Neuronal stem cell (in vitro differentiated cells): ENCODE measurements at regions not wholly inside any gene's neighbourhood (a gene's known extent, or its start where the extent isn't known, plus 50 kb on each side); places are given as distances from the start of the nearest gene placed in this dataset.
A peak's percentile ranks its signal among the peaks of the same experiment; 100 is the strongest.
"Not testable (repeated sequence)": the region's sequence is repeated elsewhere in the genome, so short reads cannot be mapped to it uniquely, and the experiment has no call there.

Experiments
- DNase-seq: peaks from one replicate; pipeline ENCODE4 v3.0.0-alpha.2; 2013; ENCODE audit warnings: low spot score
- H2AFZ ChIP-seq: one replicate; pipeline ENCODE4 v1.6.1; 2013; ENCODE audit warnings: mild to moderate bottlenecking, low read length, inconsistent platforms
- H2AK5ac ChIP-seq: 2 replicates; pipeline ENCODE4 v1.6.1; 2013; ENCODE audit warnings: low read depth, mild to moderate bottlenecking, inconsistent platforms, low read length, moderate library complexity, mixed read lengths
- H2BK120ac ChIP-seq: 2 replicates; pipeline ENCODE4 v1.6.1; 2013; ENCODE audit warnings: low read depth, mild to moderate bottlenecking, inconsistent platforms, low read length, moderate library complexity, mixed read lengths
- H2BK12ac ChIP-seq: one replicate; pipeline ENCODE4 v1.6.1; 2013; ENCODE audit warnings: low read length, inconsistent platforms
- H2BK15ac ChIP-seq: 2 replicates; pipeline ENCODE4 v1.6.1; 2013; ENCODE audit warnings: mild to moderate bottlenecking, low read length, inconsistent platforms, mixed read lengths
- H2BK5ac ChIP-seq: one replicate; pipeline ENCODE4 v1.6.1; 2013; ENCODE audit warnings: inconsistent platforms, mild to moderate bottlenecking, low read length, moderate library complexity
- H3K14ac ChIP-seq: one replicate; pipeline ENCODE4 v1.6.1; 2013; ENCODE audit warnings: low read length, inconsistent platforms
- H3K18ac ChIP-seq: 2 replicates; pipeline ENCODE4 v1.6.1; 2013; ENCODE audit warnings: low read length, inconsistent platforms
- H3K23ac ChIP-seq: 2 replicates; pipeline ENCODE4 v1.6.1; 2013; ENCODE audit warnings: low read depth, mild to moderate bottlenecking, mixed read lengths, low read length, inconsistent platforms; ENCODE audit not compliant: poor library complexity
- H3K27ac ChIP-seq: replicated peaks from 3 replicates; pipeline ENCODE4 v1.5.1; 2013; ENCODE audit warnings: low read length, inconsistent platforms
- H3K27me3 ChIP-seq, 3 experiments: 2 replicates each; pipeline ENCODE4 v1.6.1; 2013; ENCODE audit warnings: low read length in 3 of 3, mild to moderate bottlenecking in 2 of 3, inconsistent platforms in 1 of 3, low read depth in 1 of 3, mixed read lengths in 1 of 3, moderate library complexity in 1 of 3; ENCODE audit not compliant: control insufficient read depth in 3 of 3, insufficient read depth in 3 of 3
- H3K36me3 ChIP-seq, 2 donors: replicated peaks in 1 of 2; 2 replicates each; pipeline ENCODE4 v1.6.1; 2013; ENCODE audit warnings: low read length in 2 of 2; ENCODE audit not compliant: control insufficient read depth in 2 of 2, insufficient read depth in 2 of 2
- H3K4ac ChIP-seq: 2 replicates; pipeline ENCODE4 v1.6.1; 2013; ENCODE audit warnings: inconsistent platforms, mild to moderate bottlenecking, low read length, moderate library complexity
- H3K4me1 ChIP-seq, 2 donors: 1 replicate in 1 of 2; 2 replicates in 1 of 2; pipeline ENCODE4 v1.6.1; 2013; ENCODE audit warnings: low read length in 2 of 2, low read depth in 1 of 2; ENCODE audit not compliant: control insufficient read depth in 2 of 2, insufficient read depth in 1 of 2
- H3K4me2 ChIP-seq: one replicate; pipeline ENCODE4 v1.6.1; 2013; ENCODE audit warnings: mild to moderate bottlenecking, low read length, inconsistent platforms; ENCODE audit not compliant: insufficient read depth, poor library complexity, severe bottlenecking
- H3K4me3 ChIP-seq, 2 donors: 2 replicates each; pipeline ENCODE4 v1.5.1; 2013; ENCODE audit warnings: low read length in 2 of 2, mild to moderate bottlenecking in 2 of 2, inconsistent platforms in 1 of 2, moderate library complexity in 1 of 2
- H3K79me1 ChIP-seq: one replicate; pipeline ENCODE4 v1.6.1; 2013; ENCODE audit warnings: low read depth, mild to moderate bottlenecking, inconsistent platforms, low read length, moderate library complexity
- H3K9ac ChIP-seq: one replicate; pipeline ENCODE4 v1.6.1; 2013; ENCODE audit warnings: mild to moderate bottlenecking, low read depth, low read length, inconsistent platforms; ENCODE audit not compliant: poor library complexity
- H3K9me3 ChIP-seq, 2 donors: replicated peaks in 1 of 2; 2 replicates each; pipeline versions ENCODE3 to v1.6.1; 2013; ENCODE audit warnings: low read length in 2 of 2, mild to moderate bottlenecking in 2 of 2, inconsistent platforms in 1 of 2, low read depth in 1 of 2, mixed read lengths in 1 of 2, moderate library complexity in 1 of 2; ENCODE audit not compliant: control insufficient read depth in 2 of 2, insufficient read depth in 1 of 2
- H4K8ac ChIP-seq: one replicate; pipeline ENCODE4 v1.6.1; 2013; ENCODE audit warnings: low read depth, mild to moderate bottlenecking, inconsistent platforms, low read length, moderate library complexity
- H4K91ac ChIP-seq: one replicate; pipeline ENCODE4 v1.6.1; 2013; ENCODE audit warnings: low read length, low read depth, mild to moderate bottlenecking, inconsistent platforms; ENCODE audit not compliant: poor library complexity
- WGBS, 2 donors: extraction: QIAGEN DNeasy Blood & Tissue Kit; methylation state at CpG; one replicate each; pipeline ENCODE4 v1.1.7; 2013; ENCODE audit warnings: missing lambda C conversion rate in 2 of 2, mixed read lengths in 1 of 2; ENCODE audit not compliant: insufficient read length in 2 of 2, insufficient replicate concordance in 1 of 2; ENCODE audit errors: extremely low coverage in 2 of 2; 5-methylcytosine and 5-hydroxymethylcytosine counted together

DNA sequence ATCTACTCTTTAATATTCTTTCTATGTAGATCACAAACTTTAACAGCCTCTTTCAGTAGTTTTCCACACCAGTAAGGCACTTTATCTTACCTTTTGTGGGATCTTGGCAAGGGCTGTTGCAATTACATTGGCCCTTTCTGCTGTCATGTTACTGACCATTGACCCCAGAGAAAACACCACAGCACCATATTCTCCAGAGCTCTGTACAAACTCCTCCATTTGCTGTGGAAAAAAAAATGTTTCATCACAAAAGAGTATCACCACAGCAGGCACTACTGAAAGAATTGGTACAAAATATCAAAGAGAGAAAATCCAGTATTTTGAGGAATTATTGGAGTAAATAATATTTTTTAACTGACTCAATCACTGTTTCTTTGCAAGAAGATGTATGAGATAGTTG is 62.3 kb upstream of the UGT2A3 start:
- H3K4ac ChIP-seq, H3K23ac ChIP-seq, H2BK120ac ChIP-seq, H3K27me3 ChIP-seq, H3K9ac ChIP-seq, H4K91ac ChIP-seq, H3K14ac ChIP-seq, H2BK15ac ChIP-seq, H2AK5ac ChIP-seq, H3K4me2 ChIP-seq, H3K27ac ChIP-seq, H3K9me3 ChIP-seq, H3K79me1 ChIP-seq, DNase-seq, H2BK12ac ChIP-seq, H3K18ac ChIP-seq, H4K8ac ChIP-seq, H3K36me3 ChIP-seq, H2BK5ac ChIP-seq, H2AFZ ChIP-seq, H3K4me3 ChIP-seq, H3K4me1 ChIP-seq: not testable (repeated sequence)

- H3K4me1 ChIP-seq, H2BK120ac ChIP-seq, H2BK15ac ChIP-seq, H3K23ac ChIP-seq, H3K4ac ChIP-seq, H3K27ac ChIP-seq, H2AK5ac ChIP-seq, H4K91ac ChIP-seq, H3K14ac ChIP-seq, H3K27me3 ChIP-seq, H2BK12ac ChIP-seq, H3K4me3 ChIP-seq, H3K79me1 ChIP-seq, H2BK5ac ChIP-seq, H3K36me3 ChIP-seq, H3K4me2 ChIP-seq, H3K9ac ChIP-seq, H3K9me3 ChIP-seq, H4K8ac ChIP-seq, DNase-seq, H3K18ac ChIP-seq: not testable (repeated sequence)
- H2AFZ ChIP-seq = peak overlapping the region; percentile 11
- no CpG with 5 or more reads among the region's 3 CpGs for WGBS, 2 donors
Observed at GRCh38 chr4:69017986-69018385, 66.4 kb upstream of the UGT2A3 start.

DNA sequence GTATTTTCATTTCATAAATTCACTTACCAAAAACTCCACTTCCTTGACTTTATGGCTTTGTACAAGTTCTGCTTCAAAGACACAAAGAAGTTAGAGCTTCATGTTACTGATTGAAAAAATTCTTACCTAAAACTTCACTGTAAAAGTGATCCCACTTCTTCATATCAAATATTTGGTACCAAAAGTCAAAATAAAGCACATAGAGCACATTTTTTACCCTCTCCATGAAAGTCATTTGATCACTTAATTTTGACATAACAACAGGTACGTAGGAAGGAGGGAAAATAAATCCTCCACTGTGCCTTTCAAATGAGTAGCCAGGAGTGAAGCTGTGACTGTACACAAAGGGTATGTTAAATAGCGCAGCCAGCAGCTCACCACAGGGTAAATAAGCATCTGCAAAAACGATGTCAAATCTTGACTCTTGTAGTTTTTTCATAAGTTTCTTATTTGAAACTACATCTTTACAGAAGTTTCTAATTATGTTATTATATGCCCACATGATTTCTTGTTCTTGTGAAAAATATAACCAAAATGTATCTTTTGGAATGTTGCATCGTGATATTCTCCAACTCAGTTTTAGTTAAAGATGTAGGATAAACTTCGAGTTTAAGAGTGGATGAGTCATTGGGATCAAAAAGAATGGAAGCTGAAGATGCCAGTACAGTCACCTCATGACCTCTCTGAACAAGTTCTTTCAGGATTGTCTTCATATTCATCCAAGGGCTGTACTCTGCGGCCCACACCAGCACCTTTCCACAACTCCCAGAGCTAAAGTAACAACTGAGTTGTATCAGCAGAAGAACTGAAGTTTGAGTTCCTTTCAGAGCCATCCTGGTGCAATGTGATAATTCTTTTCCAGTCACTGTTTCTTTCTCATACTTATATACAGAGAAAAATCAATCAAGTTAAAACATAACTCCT is 68.2 kb upstream of the UGT2A3 start:
- not testable (repeated sequence) for H3K79me1 ChIP-seq, H3K9me3 ChIP-seq, H3K27ac ChIP-seq, DNase-seq, H4K91ac ChIP-seq, H2BK12ac ChIP-seq, H3K4me2 ChIP-seq, H2BK5ac ChIP-seq, H2BK15ac ChIP-seq, H3K4ac ChIP-seq, H3K14ac ChIP-seq, H3K4me1 ChIP-seq, H3K27me3 ChIP-seq, H2BK120ac ChIP-seq, H3K4me3 ChIP-seq, H4K8ac ChIP-seq, H3K36me3 ChIP-seq, H3K23ac ChIP-seq, H3K9ac ChIP-seq, H3K18ac ChIP-seq, H2AK5ac ChIP-seq
- H2AFZ ChIP-seq = peak overlapping the region; percentile 78
- WGBS, 2 donors = no CpG with 5 or more reads among the region's 6 CpGs

GRCh38 chr4:69020462-69020807 is 68.8 kb upstream of the UGT2A3 start:
- not testable (repeated sequence) for H3K4me3 ChIP-seq, H3K4ac ChIP-seq, H3K9me3 ChIP-seq, H4K8ac ChIP-seq, H3K27ac ChIP-seq, H3K23ac ChIP-seq, H2BK15ac ChIP-seq, H2BK5ac ChIP-seq, H3K9ac ChIP-seq, H3K79me1 ChIP-seq, DNase-seq, H3K4me2 ChIP-seq, H3K14ac ChIP-seq, H3K36me3 ChIP-seq, H2BK12ac ChIP-seq, H3K27me3 ChIP-seq, H2BK120ac ChIP-seq, H3K4me1 ChIP-seq, H2AK5ac ChIP-seq, H3K18ac ChIP-seq, H4K91ac ChIP-seq
- WGBS, 2 donors = no CpG with 5 or more reads among the region's 2 CpGs
- H2AFZ ChIP-seq = peak overlapping the region; percentile 78
